Umbilical cord (tissue), 1 donor: ENCODE measurements at regions not wholly inside any gene's neighbourhood (a gene's known extent, or its start where the extent isn't known, plus 50 kb on each side); places are given as distances from the start of the nearest gene placed in this dataset.

Experiments
- DNase-seq: peaks from one replicate; pipeline ENCODE4 v3.0.0-alpha.2; 2015; ENCODE audit warnings: low spot score

GRCh38 chr20:50341880-50342637 is 151.4 kb downstream of the CEBPB start:
- no peak for DNase-seq

GRCh38 chr20:50342638-50343102 is 152.0 kb downstream of the CEBPB start:
- no peak for DNase-seq

- no peak for DNase-seq
These were observed 152.5 kb downstream of the CEBPB start for GRCh38 chr20:50343125-50343489.

GRCh38 chr20:50343490-50344179 is 153.0 kb downstream of the CEBPB start:
- no peak for DNase-seq

GRCh38 chr20:50344232-50345071 is 153.8 kb downstream of the CEBPB start:
- DNase-seq, result no peak

DNA sequence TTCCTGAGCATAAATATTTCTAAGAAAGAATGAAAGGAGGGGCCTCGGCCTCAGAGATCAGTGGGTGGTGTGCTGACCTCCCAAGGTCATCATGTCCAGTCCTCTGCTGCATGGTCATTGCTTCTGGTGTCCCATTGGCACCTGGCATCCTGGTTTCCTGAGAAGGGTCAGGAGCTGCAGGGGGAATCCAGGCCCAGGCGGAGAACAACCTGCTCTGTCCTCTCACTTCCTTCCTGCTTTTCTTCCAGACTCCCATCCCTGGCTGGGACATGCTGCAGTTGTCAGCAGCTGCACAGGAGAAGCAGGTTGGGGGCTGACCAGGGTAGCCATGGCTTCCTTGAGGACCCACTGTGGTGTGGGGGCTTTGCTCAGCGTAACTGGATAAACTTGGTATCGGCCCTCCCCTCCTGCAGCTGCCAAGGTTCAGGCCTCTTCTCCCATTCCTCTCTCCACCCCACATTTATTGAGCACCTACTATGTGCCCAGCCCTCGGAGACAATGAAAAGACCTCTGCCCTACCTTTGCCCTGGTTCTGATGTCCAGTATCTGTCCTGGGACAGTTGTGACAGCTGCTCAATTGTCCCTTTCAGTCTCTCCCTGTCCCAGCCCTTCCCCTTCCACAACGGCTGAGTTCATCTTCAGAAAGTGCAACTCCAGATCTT is 155.2 kb downstream of the CEBPB start:
- DNase-seq, result no peak

GRCh38 chr20:50346374-50347283 is 156.0 kb downstream of the CEBPB start:
- DNase-seq, result peak; percentile 90

DNA sequence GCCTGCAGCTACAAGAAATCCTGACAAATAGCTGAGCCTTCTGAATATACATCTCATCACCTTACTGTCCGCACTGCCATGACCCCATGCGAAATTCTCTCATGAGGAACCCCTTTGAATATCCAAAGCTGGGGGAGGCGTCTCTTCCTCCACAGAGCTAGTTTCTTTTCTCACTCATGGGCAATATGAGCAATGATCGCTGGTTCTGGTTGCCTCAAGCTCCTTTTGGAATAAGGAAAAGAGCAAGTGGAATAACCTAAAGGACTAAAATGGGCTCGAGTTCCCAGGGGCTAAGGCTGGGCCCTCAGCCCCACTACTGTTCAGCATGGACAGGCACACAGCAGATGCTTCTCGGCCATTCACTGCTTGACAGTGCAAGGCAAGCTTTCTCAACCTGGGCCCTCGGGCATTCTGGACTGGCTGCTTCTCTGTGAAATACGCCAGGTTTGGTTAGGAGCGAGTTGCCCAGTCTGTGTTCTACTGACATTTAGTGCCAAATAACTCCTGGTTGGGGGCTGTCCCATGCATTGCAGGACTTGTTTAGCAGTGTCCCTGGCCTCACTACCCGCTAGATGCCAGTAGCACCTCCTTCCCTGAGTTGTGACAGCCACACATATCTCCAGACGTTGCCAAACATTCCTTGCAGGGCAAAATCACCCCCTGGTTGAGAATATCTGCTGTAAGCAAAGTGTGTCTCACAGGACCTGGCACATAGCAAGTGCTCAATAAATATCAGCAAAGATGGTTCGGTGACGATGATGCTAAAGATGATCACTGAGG is 156.8 kb downstream of the CEBPB start:
- no peak for DNase-seq

GRCh38 chr20:50348096-50348495 is 157.5 kb downstream of the CEBPB start:
- DNase-seq, result peak; percentile 66

DNA sequence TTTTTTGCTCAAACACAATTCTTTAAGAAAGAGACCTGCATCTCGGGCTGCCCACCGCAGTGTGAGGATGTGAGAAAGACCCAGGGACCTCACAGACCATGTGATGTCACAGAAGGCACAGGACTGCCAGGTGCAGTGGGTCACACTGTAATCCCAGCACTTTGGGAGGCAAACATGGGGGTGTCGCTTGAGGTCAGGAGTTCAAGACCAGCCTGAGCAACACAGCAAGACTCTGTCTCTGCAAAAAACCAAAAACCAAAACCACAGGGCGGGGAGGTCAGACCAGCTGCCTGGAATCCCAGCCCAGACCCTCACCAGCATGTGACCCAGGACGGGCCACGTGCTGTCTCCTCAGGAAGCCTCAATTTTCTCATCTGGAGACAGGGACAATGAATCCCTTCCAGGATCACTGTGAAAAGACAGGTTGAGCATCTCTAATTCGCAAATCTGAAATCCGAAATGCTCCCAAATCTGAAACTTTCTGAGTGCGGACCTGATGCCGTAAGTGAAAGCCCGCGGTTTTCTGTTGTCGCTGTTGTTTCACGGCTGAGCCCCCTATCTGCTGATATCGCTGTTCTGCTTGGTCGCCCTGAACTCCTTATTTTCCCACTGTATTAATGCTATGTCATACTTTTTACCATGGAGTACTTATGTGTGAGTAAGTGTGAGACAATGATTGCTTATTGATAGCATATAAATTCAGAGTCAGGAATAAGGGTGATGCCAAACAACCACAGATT is 159.5 kb upstream of the PTPN1 start:
- DNase-seq, result no peak

DNA sequence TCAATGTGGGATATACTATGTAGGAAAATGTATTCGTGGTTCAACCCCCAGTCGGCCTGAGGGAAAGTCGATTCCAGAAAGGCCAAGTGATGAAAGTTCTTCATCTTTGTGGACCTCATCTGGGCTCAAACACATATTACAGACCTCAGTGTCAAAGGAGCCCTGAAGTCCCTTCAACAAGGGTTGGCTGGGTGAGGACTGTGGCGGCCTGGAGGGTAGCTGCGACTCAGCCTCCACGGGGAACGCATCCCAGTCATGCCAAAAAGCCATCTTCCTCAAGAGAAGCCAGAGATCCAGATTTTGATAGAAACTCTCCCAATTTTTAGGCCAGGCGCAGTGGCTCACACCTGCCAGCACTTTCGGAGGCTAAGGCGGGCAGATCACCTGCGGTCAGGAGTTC is 158.6 kb upstream of the PTPN1 start:
- no peak for DNase-seq

- no peak for DNase-seq
These were observed 156.8 kb upstream of the PTPN1 start for GRCh38 chr20:50353289-50353961.

GRCh38 chr20:50354721-50355589 is 155.2 kb upstream of the PTPN1 start:
- DNase-seq, result no peak

- no peak for DNase-seq
These were observed 154.3 kb upstream of the PTPN1 start for GRCh38 chr20:50355590-50356524.

GRCh38 chr20:50356525-50356885 is 153.7 kb upstream of the PTPN1 start:
- no peak for DNase-seq

DNA sequence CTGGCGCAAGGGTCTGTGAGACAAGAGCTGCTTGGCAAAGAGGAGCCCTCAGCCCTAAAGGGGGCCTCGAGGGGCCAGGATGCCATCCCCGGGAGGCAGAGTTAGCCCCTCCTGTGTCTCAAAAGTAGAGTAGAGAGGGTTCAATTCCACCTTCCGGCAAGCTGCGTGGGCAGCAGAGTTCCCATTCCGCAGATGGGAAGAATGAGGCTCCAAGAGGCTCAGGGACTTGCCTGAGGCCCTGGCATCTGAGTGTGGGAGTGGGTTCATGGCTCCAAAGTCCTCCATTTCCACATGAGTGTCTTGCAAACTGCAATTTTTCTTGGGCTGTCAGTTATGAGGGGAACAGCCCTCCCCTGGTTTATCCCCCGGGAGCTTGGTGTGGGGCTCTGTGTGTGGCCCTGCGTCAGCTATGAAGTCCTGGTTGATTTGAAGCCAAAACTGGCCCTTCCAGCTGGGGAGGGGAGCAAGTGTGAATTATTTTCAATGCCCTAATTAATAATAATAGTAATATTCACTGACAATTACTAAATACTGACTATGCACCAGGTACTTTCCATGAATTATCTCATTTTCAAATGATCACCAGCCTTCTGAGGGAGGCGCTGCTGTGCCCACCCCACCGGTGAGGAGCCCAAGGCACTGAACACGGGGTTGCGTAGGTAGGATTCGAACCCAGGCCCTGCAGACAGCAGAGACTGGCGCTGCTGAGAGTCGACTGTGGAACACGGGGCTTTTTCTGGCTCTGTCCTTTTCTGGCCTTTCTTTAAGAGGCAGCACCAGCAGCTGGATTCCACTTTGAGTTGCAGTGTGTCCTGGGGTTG is 153.0 kb upstream of the PTPN1 start:
- no peak for DNase-seq
